Parathyroid adenoma (tissue), 2 donors: ENCODE measurements at regions not wholly inside any gene's neighbourhood (a gene's known extent, or its start where the extent isn't known, plus 50 kb on each side); places are given as distances from the start of the nearest gene placed in this dataset.

Source experiments
- H2AFZ ChIP-seq: fragments of 300-600 bp; sonication (generic); one replicate; pipeline ENCODE4 v1.7.0; 2017; ENCODE audit warnings: antibody characterized with exemption, mild to moderate bottlenecking
- H3K27ac ChIP-seq: fragments of 300-600 bp; sonication (generic); one replicate; pipeline ENCODE4 v1.7.0; 2017
- H3K27me3 ChIP-seq: fragments of 300-600 bp; sonication (generic); one replicate; pipeline ENCODE4 v1.7.0; 2017; ENCODE audit warnings: low read length; ENCODE audit not compliant: control insufficient read depth, insufficient read depth
- H3K36me3 ChIP-seq: fragments of 300-600 bp; sonication (generic); one replicate; pipeline ENCODE4 v1.7.0; 2017; ENCODE audit warnings: low read length; ENCODE audit not compliant: control insufficient read depth, insufficient read depth
- H3K4me1 ChIP-seq: fragments of 300-600 bp; sonication (generic); one replicate; pipeline ENCODE4 v1.7.0; 2017; ENCODE audit warnings: control low read depth
- H3K4me2 ChIP-seq: fragments of 300-600 bp; sonication (generic); one replicate; pipeline ENCODE4 v1.7.0; 2017; ENCODE audit warnings: low read length
- H3K4me3 ChIP-seq: fragments of 300-600 bp; sonication (generic); one replicate; pipeline ENCODE4 v1.7.0; 2017; ENCODE audit warnings: low read depth, low read length
- H3K79me2 ChIP-seq: fragments of 300-600 bp; sonication (generic); one replicate; pipeline ENCODE4 v1.7.0; 2017; ENCODE audit warnings: control low read depth
- H3K9ac ChIP-seq: fragments of 300-600 bp; sonication (generic); one replicate; pipeline ENCODE4 v1.7.0; 2017; ENCODE audit warnings: mild to moderate bottlenecking
- H3K9me3 ChIP-seq: fragments of 300-600 bp; sonication (generic); one replicate; pipeline ENCODE4 v1.7.0; 2017; ENCODE audit warnings: low read length; ENCODE audit not compliant: control insufficient read depth
- TF ChIP-seq, protein P1 (sequence below): fragments of 300-600 bp; sonication (generic); IDR thresholded peaks from one replicate; pipeline ENCODE4 v1.7.0; 2017; ENCODE audit warnings: antibody characterized with exemption, mild to moderate bottlenecking
- donor health status: primary hyperparathyroidism.

DNA sequence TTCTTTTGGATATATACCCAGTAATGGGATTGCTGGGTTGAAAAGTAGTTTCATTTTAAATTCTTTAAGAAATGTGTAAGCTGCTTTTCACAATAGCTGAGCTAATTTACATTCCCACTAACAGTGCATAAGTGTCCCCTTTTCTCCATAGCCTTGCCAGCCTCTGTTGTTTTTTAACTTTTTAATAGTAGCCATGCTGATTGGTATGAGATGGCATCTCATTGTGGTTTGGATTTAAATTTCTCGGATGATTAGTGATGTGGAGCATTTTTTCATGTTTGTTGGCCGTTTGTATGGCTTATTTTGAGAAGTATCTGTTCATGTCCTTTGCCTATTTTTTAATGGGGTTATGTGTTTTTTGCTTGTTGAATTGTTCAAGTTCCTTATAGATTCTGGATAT is 444.3 kb upstream of the ATP11B start:
- Histone ChIP-seq H3K4me2 (no peak overlapping the region), H3K36me3 (no peaks in the 10 kb centered on the region), H2AFZ (no peak overlapping the region), H3K27ac (no peak overlapping the region), H3K4me3 (no peak overlapping the region), H3K4me1 (no peaks in the 10 kb centered on the region), H3K27me3 (no peaks in the 10 kb centered on the region), H3K9ac (no peak overlapping the region), H3K9me3 (no peaks in the 10 kb centered on the region), H3K79me2 (no peaks in the 10 kb centered on the region)
- TF ChIP-seq, protein P1, sequence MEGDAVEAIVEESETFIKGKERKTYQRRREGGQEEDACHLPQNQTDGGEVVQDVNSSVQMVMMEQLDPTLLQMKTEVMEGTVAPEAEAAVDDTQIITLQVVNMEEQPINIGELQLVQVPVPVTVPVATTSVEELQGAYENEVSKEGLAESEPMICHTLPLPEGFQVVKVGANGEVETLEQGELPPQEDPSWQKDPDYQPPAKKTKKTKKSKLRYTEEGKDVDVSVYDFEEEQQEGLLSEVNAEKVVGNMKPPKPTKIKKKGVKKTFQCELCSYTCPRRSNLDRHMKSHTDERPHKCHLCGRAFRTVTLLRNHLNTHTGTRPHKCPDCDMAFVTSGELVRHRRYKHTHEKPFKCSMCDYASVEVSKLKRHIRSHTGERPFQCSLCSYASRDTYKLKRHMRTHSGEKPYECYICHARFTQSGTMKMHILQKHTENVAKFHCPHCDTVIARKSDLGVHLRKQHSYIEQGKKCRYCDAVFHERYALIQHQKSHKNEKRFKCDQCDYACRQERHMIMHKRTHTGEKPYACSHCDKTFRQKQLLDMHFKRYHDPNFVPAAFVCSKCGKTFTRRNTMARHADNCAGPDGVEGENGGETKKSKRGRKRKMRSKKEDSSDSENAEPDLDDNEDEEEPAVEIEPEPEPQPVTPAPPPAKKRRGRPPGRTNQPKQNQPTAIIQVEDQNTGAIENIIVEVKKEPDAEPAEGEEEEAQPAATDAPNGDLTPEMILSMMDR = no peak

DNA sequence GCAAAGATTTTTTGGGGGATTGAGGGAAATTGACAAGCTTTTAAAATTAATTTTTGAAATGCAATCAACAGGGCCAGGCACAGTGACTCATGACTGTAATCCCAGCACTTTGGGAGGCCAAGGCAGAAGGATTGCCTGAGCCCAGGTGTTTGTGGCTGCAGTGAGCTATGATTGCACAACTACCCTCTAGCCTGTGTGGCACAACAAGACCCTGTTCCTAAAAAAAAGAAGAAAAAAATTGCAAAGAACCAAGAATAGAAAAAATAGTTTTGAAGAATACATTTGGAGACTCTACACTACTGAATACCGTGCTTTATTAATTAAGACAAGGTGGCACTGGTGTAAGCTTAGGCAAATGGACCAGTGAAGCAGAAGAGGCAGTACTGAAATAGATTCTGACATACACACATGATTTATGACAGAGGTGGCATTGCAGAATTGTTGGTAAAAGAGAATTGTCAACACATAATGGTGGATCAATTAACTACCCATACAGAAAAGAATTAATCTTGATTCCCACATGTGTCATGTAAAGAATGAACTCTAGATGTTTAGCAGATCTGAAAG is 443.3 kb upstream of the ATP11B start:
- Histone ChIP-seq H3K9ac (no peak overlapping the region), H3K9me3 (no peaks in the 10 kb centered on the region), H3K4me2 (no peak overlapping the region), H3K27me3 (no peaks in the 10 kb centered on the region), H3K79me2 (no peaks in the 10 kb centered on the region), H3K4me3 (no peak overlapping the region), H2AFZ (no peak overlapping the region), H3K36me3 (no peaks in the 10 kb centered on the region), H3K27ac (no peak overlapping the region), H3K4me1 (no peaks in the 10 kb centered on the region)
- TF ChIP-seq, protein P1 = no peak

DNA sequence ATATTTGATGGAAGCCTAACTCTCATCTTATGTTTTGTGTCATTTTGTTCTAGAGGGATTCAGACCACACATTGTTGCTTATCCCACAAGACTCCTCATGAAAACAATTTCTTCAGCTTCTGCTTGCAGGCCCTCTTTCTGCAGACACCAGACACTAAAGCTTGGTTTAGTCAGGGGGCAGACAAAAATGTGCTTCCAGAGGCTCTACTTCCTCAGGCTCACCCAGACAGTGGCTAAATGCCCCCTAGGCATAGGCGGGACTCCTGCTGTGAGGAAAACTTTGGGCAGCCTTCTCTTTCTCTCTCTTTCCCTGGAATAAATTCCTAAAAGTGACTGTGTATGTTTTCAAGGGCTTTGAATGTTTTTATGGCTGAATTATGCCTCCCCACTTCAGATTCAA is 435.4 kb upstream of the ATP11B start:
- Histone ChIP-seq H3K9me3 (no peaks in the 10 kb centered on the region), H3K4me1 (no peaks in the 10 kb centered on the region), H3K9ac (no peak overlapping the region), H2AFZ (no peak overlapping the region), H3K4me2 (no peak overlapping the region), H3K36me3 (no peaks in the 10 kb centered on the region), H3K27me3 (no peaks in the 10 kb centered on the region), H3K4me3 (no peak overlapping the region), H3K27ac (no peak overlapping the region), H3K79me2 (no peaks in the 10 kb centered on the region)
- TF ChIP-seq, protein P1 = no peak

DNA sequence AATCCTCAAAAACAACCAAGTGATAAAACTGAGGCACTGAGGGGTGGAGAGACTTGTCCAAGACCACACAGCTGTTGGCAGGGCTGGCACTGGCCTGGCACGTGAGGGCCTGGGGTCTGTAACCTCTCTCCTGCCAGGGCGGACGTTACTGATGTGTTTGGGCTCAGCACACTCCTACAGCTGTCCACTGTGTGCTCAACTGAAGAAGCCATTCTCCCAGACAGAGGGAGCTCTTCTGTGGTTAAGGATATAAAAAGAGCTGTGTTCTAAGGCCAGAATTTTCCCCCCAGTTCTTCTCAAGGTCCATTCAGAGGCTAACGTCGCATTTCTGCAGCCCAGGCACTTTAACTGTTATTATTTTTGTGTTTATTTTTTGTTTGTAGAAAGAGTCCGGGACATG is 429.0 kb upstream of the ATP11B start:
- Histone ChIP-seq H3K9me3 (no peaks in the 10 kb centered on the region), H2AFZ (no peak overlapping the region), H3K79me2 (no peaks in the 10 kb centered on the region), H3K36me3 (no peaks in the 10 kb centered on the region), H3K4me2 (no peak overlapping the region), H3K4me3 (no peak overlapping the region), H3K27me3 (no peaks in the 10 kb centered on the region), H3K9ac (no peak overlapping the region), H3K4me1 (no peaks in the 10 kb centered on the region), H3K27ac (no peak overlapping the region)
- TF ChIP-seq, protein P1 = no peak
